ENCODE measurements at regions not wholly inside any gene's neighbourhood (a gene's known extent, or its start where the extent isn't known, plus 50 kb on each side); places are given as distances from the start of the nearest gene placed in this dataset.

DNA sequence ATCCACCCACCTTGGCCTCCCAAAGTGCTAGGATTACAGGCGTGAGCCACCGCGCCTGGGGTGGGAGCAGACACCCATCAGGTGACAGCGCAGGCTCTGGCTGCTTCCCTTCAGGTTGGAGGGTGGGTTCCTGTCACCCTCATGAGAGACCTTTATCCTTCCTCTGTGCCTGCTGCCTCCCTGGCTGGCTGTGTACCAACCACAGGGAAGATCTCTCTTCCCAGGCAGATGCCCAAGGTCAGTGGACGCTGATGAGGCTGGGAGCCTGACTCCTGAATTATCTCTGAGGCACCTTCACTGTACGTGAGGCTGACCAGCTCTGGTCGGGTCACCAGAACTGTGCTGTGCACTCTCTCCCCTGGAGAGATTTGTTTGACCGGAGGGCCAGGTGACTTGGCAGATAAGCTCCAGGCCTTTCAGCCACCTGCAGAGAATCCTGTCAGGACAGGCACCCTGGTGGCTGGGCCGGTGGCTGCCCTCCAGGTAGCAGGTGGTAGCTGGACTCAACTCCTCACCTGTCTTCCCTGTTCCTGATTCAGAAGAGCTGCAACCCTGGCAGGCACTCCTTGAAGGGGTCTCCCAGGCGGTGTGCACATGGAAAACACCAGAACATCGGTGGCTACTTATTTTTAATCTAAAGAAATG, 251.9 kb downstream of the GLRX3 start:
- Histone ChIP-seq H3K9ac (ENCODE audit: low read depth, low read length) (no peak overlapping the region), H2BK5ac (ENCODE audit: low read depth, low read length, poor library complexity, severe bottlenecking) (no peak overlapping the region), H2AFZ (replicated peaks; ENCODE audit: low read length, poor library complexity) (no peak overlapping the region), H3K27ac (ENCODE audit: insufficient read depth, low read length) (no peak overlapping the region), H2BK20ac (ENCODE audit: low read depth, low read length) (no peak overlapping the region), H2BK120ac (ENCODE audit: low read depth, low read length) (no peak overlapping the region), H4K20me1 (ENCODE audit: insufficient read depth, low read length) (no peaks in the 10 kb centered on the region), H3K36me3 (ENCODE audit: control insufficient read depth, insufficient read depth, low read length) (no peaks in the 10 kb centered on the region), H3K56ac (ENCODE audit: extremely low read depth, insufficient read depth, low read length) (no peak overlapping the region), H3K4me2 (ENCODE audit: low read depth, low read length) (no peak overlapping the region), H3K23ac (ENCODE audit: low read depth, low read length) (no peak overlapping the region), H3K18ac (ENCODE audit: low read depth, low read length) (no peak overlapping the region), H3K27me3 (ENCODE audit: control insufficient read depth, insufficient read depth, low read length) (no peaks in the 10 kb centered on the region), H2AK5ac (ENCODE audit: low read depth, low read length) (no peak overlapping the region), H3K4me3 (ENCODE audit: insufficient read depth, low read depth, low read length) (no peak overlapping the region), H3K4me1 (ENCODE audit: control insufficient read depth, insufficient read depth, low read length) (no peaks in the 10 kb centered on the region), H3K9me1 (ENCODE audit: insufficient read depth, low read length) (no peaks in the 10 kb centered on the region), H3K14ac (replicated peaks; ENCODE audit: low read depth, low read length) (no peak overlapping the region), H4K5ac (ENCODE audit: low read depth, low read length) (no peak overlapping the region), H3K79me1 (ENCODE audit: low read depth in 1 of 2, low read length in 2 of 2) (no peaks in the 10 kb centered on the region), H3K4ac (ENCODE audit: low read depth, low read length) (no peak overlapping the region), H2AK9ac (replicated peaks; ENCODE audit: low read depth, low read length, poor library complexity) (no peak overlapping the region), H3K9me3 (ENCODE audit: control insufficient read depth, insufficient read depth, low read length) (peaks cover 37% of the 10 kb centered on the region), H4K91ac (ENCODE audit: insufficient read depth, low read depth, low read length) (no peak overlapping the region), H2BK15ac (ENCODE audit: low read depth, low read length) (no peak overlapping the region), H4K8ac (ENCODE audit: low read depth in 2 of 2, low read length in 2 of 2) (no peak overlapping the region)
- dilution Hi-C loops (cut with HindIII; ENCODE audit: low sequenced_read_pairs, unreplicated experiment): no loop called here
- ATAC-seq (ENCODE audit: low read depth) (no peak), DNase-seq (no peak)
- intact Hi-C loops (cut with micrococcal nuclease): no loop called here
- WGBS, 2 experiments (ENCODE audit: extremely low coverage in 2 of 2, insufficient read length in 1 of 2): 80% methylated on average over 1 of the region's 11 CpGs; no CpG with 5 or more reads in 1 of the 2 experiments
- in situ Hi-C loops (cut with MboI; ENCODE audit: low sequenced_read_pairs): no loop called here
- ChIA-PET CTCF (no interaction called here), POLR2A (ENCODE audit: unreplicated experiment) (no interaction called here)
- no TSS peak for BruUV-seq (replicated peaks)
- TF ChIP-seq RAD21 (IDR thresholded peaks at IDR 0.05; ENCODE audit: low read length): no peak
- TF ChIP-seq BHLHE40 (IDR thresholded peaks at IDR 0.05; ENCODE audit: low read depth, low read length): no peak
- no peak for TF ChIP-seq POLR2A (IDR thresholded peaks at IDR 0.05; ENCODE audit: low read depth, low read length)
- no peak for TF ChIP-seq RFX5 (IDR thresholded peaks at IDR 0.05; ENCODE audit: low read depth, low read length)
- no peak for TF ChIP-seq NFE2L2 (IDR thresholded peaks at IDR 0.05; ENCODE audit: low read depth, low read length)
- TF ChIP-seq, protein P1, sequence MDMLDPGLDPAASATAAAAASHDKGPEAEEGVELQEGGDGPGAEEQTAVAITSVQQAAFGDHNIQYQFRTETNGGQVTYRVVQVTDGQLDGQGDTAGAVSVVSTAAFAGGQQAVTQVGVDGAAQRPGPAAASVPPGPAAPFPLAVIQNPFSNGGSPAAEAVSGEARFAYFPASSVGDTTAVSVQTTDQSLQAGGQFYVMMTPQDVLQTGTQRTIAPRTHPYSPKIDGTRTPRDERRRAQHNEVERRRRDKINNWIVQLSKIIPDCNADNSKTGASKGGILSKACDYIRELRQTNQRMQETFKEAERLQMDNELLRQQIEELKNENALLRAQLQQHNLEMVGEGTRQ (IDR thresholded peaks at IDR 0.05; ENCODE audit: low read depth, low read length): no peak
- TF ChIP-seq, protein P2, sequence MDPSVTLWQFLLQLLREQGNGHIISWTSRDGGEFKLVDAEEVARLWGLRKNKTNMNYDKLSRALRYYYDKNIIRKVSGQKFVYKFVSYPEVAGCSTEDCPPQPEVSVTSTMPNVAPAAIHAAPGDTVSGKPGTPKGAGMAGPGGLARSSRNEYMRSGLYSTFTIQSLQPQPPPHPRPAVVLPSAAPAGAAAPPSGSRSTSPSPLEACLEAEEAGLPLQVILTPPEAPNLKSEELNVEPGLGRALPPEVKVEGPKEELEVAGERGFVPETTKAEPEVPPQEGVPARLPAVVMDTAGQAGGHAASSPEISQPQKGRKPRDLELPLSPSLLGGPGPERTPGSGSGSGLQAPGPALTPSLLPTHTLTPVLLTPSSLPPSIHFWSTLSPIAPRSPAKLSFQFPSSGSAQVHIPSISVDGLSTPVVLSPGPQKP (IDR thresholded peaks at IDR 0.05; ENCODE audit: borderline replicate concordance, low read depth, low read length): no peak
- TF ChIP-seq MXI1 (IDR thresholded peaks at IDR 0.05; ENCODE audit: borderline replicate concordance, low read depth, low read length): no peak
- TF ChIP-seq RCOR1 (IDR thresholded peaks at IDR 0.05; ENCODE audit: insufficient replicate concordance, low read length): no peak
- TF ChIP-seq CEBPB (IDR thresholded peaks at IDR 0.05; ENCODE audit: low read depth, low read length): no peak
- no peak for TF ChIP-seq SMC3 (IDR thresholded peaks at IDR 0.05; ENCODE audit: low read depth, low read length)
- TF ChIP-seq, protein P3, sequence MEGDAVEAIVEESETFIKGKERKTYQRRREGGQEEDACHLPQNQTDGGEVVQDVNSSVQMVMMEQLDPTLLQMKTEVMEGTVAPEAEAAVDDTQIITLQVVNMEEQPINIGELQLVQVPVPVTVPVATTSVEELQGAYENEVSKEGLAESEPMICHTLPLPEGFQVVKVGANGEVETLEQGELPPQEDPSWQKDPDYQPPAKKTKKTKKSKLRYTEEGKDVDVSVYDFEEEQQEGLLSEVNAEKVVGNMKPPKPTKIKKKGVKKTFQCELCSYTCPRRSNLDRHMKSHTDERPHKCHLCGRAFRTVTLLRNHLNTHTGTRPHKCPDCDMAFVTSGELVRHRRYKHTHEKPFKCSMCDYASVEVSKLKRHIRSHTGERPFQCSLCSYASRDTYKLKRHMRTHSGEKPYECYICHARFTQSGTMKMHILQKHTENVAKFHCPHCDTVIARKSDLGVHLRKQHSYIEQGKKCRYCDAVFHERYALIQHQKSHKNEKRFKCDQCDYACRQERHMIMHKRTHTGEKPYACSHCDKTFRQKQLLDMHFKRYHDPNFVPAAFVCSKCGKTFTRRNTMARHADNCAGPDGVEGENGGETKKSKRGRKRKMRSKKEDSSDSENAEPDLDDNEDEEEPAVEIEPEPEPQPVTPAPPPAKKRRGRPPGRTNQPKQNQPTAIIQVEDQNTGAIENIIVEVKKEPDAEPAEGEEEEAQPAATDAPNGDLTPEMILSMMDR (conservative IDR thresholded peaks at IDR 0.05; ENCODE audit: low read depth, low read length): no peak
- no peak for TF ChIP-seq FOS (IDR thresholded peaks at IDR 0.05; ENCODE audit: low read depth, low read length)
- no peak for TF ChIP-seq CHD1 (IDR thresholded peaks at IDR 0.05; ENCODE audit: low read depth, low read length)
